Breast epithelium (tissue), 3 donors: ENCODE measurements at regions not wholly inside any gene's neighbourhood (a gene's known extent, or its start where the extent isn't known, plus 50 kb on each side); places are given as distances from the start of the nearest gene placed in this dataset.

ENCODE experiments used
- CTCF ChIP-seq, 3 donors: fragments of 450-650 bp; IDR thresholded peaks; one replicate each; pipeline ENCODE4 v1.5.1; 2016 to 2017; ENCODE audit warnings: antibody characterized with exemption in 3 of 3, mild to moderate bottlenecking in 3 of 3, moderate library complexity in 3 of 3
- POLR2A ChIP-seq: fragments of 450-650 bp; IDR thresholded peaks from one replicate; pipeline ENCODE4 v1.6.1; 2016; ENCODE audit warnings: antibody characterized with exemption, mild to moderate bottlenecking, moderate library complexity
- POLR2AphosphoS5 ChIP-seq, 3 donors: sonication (generic); formaldehyde crosslinking; IDR thresholded peaks; one replicate each; pipeline ENCODE4 v1.6.1; 2017; ENCODE audit warnings: antibody characterized with exemption in 3 of 3

DNA sequence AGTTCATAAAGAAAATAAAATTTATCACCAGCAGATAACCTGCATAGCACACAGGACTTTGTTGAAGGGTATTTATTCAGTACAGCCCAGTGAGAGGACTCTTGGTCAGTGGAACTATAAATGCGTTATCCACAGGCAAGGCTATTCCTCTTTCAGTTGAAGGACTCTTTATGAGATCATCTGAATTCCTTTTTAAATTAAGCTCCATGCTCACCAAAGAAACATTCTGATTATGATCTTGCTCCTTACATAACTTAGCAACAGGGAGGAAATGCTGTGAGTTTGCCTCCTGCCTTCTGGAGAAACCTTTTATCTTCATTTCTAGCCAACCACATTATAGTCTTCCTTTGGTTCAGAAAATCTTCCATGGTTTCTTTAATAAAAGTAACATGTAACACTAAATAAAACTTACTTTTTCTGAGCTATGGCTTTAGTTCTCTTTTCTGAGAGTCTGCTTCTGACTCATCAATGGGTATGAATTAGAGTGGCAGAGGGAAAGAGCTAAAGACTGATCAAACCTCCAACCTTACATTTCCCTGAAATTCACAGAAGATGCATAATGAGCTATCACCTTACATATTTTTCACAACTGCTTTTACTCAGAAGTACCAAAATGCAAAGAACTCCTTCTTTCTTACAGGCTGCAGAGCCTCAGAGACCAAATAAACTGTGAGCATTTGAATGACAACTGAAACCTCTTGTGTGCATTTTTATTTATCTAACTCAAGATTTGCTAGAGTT lies 267.2 kb downstream of the ADGRG6 start:
- TF ChIP-seq CTCF (IDR thresholded peaks at IDR 0.05) = no peak
- no peak for TF ChIP-seq POLR2A
- no peak for TF ChIP-seq POLR2AphosphoS5 (IDR thresholded peaks at IDR 0.05)
